ENCODE measurements at regions not wholly inside any gene's neighbourhood (a gene's known extent, or its start where the extent isn't known, plus 50 kb on each side); places are given as distances from the start of the nearest gene placed in this dataset.
A peak's percentile ranks its signal among the peaks of the same experiment; 100 is the strongest.
"Not testable (repeated sequence)": the region's sequence is repeated elsewhere in the genome, so short reads cannot be mapped to it uniquely, and the experiment has no call there.

GRCh38 chr15:81939604-81940440 lies 106.0 kb downstream of the MEX3B start:
- peak; percentile 47 for DNase-seq (ENCODE audit: low read depth)

GRCh38 chr15:81937189-81937588 lies 108.6 kb downstream of the MEX3B start:
- no peak for DNase-seq (ENCODE audit: low read depth)

- no peak for DNase-seq (ENCODE audit: low read depth)
Measured at GRCh38 chr15:81930582-81931369, 115.0 kb downstream of the MEX3B start.

GRCh38 chr15:81929557-81929956 lies 116.3 kb downstream of the MEX3B start:
- no peak for DNase-seq (ENCODE audit: low read depth)

GRCh38 chr15:81926981-81927380 lies 118.8 kb downstream of the MEX3B start:
- DNase-seq (ENCODE audit: low read depth) = no peak

- DNase-seq (ENCODE audit: low read depth) = no peak
Measured at GRCh38 chr15:81924729-81925128, 121.1 kb downstream of the MEX3B start.

- no peak for DNase-seq (ENCODE audit: low read depth)
Measured at GRCh38 chr15:81923561-81924350, 122.1 kb downstream of the MEX3B start.

GRCh38 chr15:81922143-81922542 lies 123.7 kb downstream of the MEX3B start:
- DNase-seq (ENCODE audit: low read depth) = no peak

- no peak for DNase-seq (ENCODE audit: low read depth)
Measured at GRCh38 chr15:81921163-81921562, 124.7 kb downstream of the MEX3B start.

- not testable (repeated sequence) for DNase-seq (ENCODE audit: low read depth)
Measured at GRCh38 chr15:81918767-81919166, 127.1 kb downstream of the MEX3B start.

GRCh38 chr15:81916451-81916850 lies 129.4 kb downstream of the MEX3B start:
- DNase-seq (ENCODE audit: low read depth) = no peak

GRCh38 chr15:81915990-81916389 lies 129.8 kb downstream of the MEX3B start:
- no peak for DNase-seq (ENCODE audit: low read depth)

GRCh38 chr15:81914734-81915256 lies 131.0 kb downstream of the MEX3B start:
- DNase-seq (ENCODE audit: low read depth) = peak; percentile 97

- DNase-seq (ENCODE audit: low read depth) = no peak
Measured at GRCh38 chr15:81914333-81914732, 131.5 kb downstream of the MEX3B start.

GRCh38 chr15:81911022-81911971 lies 134.5 kb downstream of the MEX3B start:
- peak; percentile 59 for DNase-seq (ENCODE audit: low read depth)

- DNase-seq (ENCODE audit: low read depth) = no peak
Measured at GRCh38 chr15:81910355-81911021, 135.3 kb downstream of the MEX3B start.

- DNase-seq (ENCODE audit: low read depth) = no peak
Measured at GRCh38 chr15:81909011-81909358, 136.8 kb downstream of the MEX3B start.

GRCh38 chr15:81908111-81908510 lies 137.7 kb downstream of the MEX3B start:
- DNase-seq (ENCODE audit: low read depth) = no peak

GRCh38 chr15:81907521-81907920 lies 138.3 kb downstream of the MEX3B start:
- DNase-seq (ENCODE audit: low read depth) = no peak

GRCh38 chr15:81905889-81906288 lies 139.9 kb downstream of the MEX3B start:
- DNase-seq (ENCODE audit: low read depth) = no peak
